CD4-positive, alpha-beta T cell (primary cell): ENCODE measurements at regions not wholly inside any gene's neighbourhood (a gene's known extent, or its start where the extent isn't known, plus 50 kb on each side); places are given as distances from the start of the nearest gene placed in this dataset.

Experiments used
- ATAC-seq: fragments of 200-7000 bp; cut with Tn5 transposase; one replicate; pipeline ENCODE4 v1.10.0; 2022; ENCODE audit warnings: mild to moderate bottlenecking; ENCODE audit not compliant: poor library complexity
- CTCF ChIA-PET: fragments of 350-600 bp; sonication (Branson Sonifier 250); formaldehyde crosslinking; loops from one replicate; lab custom pipeline; 2021; ENCODE audit warnings: antibody characterized with exemption, inconsistent platforms; lab: Charles Lee
- POLR2A ChIA-PET: fragments of 350-600 bp; sonication (Branson Sonifier 250); formaldehyde crosslinking; loops from one replicate; lab custom pipeline; 2021; ENCODE audit warnings: antibody characterized with exemption, inconsistent platforms; lab: Charles Lee
- DNase-seq, 14 experiments: peaks; one replicate each; pipeline ENCODE4 v3.0.0-alpha.2; 2013 to 2020; ENCODE audit warnings: mixed read lengths in 2 of 14
- H3K27ac ChIP-seq, 2 donors: one replicate each; pipeline versions ENCODE4 v1.5.1 to v1.7.0; 2013; ENCODE audit warnings: low read length in 2 of 2, low read depth in 1 of 2, mild to moderate bottlenecking in 1 of 2
- H3K27me3 ChIP-seq, 2 experiments: 1 replicate in 1 of 2; 2 replicates in 1 of 2; pipeline versions ENCODE4 v1.6.1 to v1.7.0; 2013; ENCODE audit warnings: low read length in 2 of 2, control low read depth in 1 of 2, mild to moderate bottlenecking in 1 of 2, moderate library complexity in 1 of 2; ENCODE audit not compliant: insufficient read depth in 2 of 2, control insufficient read depth in 1 of 2
- H3K36me3 ChIP-seq: one replicate; pipeline ENCODE4 v1.6.1; 2013; ENCODE audit warnings: low read length, control low read depth; ENCODE audit not compliant: insufficient read depth
- H3K4me1 ChIP-seq: one replicate; pipeline ENCODE4 v1.6.1; 2013; ENCODE audit warnings: low read length, control low read depth; ENCODE audit not compliant: insufficient read depth
- H3K4me3 ChIP-seq: one replicate; pipeline ENCODE4 v1.5.1; 2013; ENCODE audit warnings: mild to moderate bottlenecking, low read length, moderate library complexity
- H3K9me3 ChIP-seq, 2 experiments: 1 replicate in 1 of 2; 2 replicates in 1 of 2; pipeline versions ENCODE4 v1.6.1 to v1.7.0; 2013; ENCODE audit warnings: low read length in 2 of 2, mild to moderate bottlenecking in 2 of 2, control low read depth in 1 of 2, moderate library complexity in 1 of 2; ENCODE audit not compliant: control insufficient read depth in 1 of 2, insufficient read depth in 1 of 2
- H3K27ac Mint-ChIP-seq: one replicate; pipeline ENCODE4 v1.8.0; 2020; ENCODE audit warnings: mixed read lengths
- H3K27me3 Mint-ChIP-seq: one replicate; pipeline ENCODE4 v1.8.0; 2021; ENCODE audit warnings: mixed read lengths
- H3K36me3 Mint-ChIP-seq: one replicate; pipeline ENCODE4 v1.8.0; 2021; ENCODE audit warnings: low read depth, mixed read lengths
- H3K4me1 Mint-ChIP-seq: one replicate; pipeline ENCODE4 v1.8.0; 2021; ENCODE audit warnings: low read depth, mixed read lengths
- H3K4me3 Mint-ChIP-seq: one replicate; pipeline ENCODE4 v1.8.0; 2020; ENCODE audit warnings: mild to moderate bottlenecking, mixed read lengths
- H3K9me3 Mint-ChIP-seq: one replicate; pipeline ENCODE4 v1.8.0; 2020; ENCODE audit warnings: mixed read lengths
- CTCF ChIP-seq: fragments of 200-600 bp; IDR thresholded peaks from one replicate; pipeline ENCODE4 v1.8.0; 2022; ENCODE audit warnings: antibody characterized with exemption, mild to moderate bottlenecking
- intact Hi-C, 2 experiments: fragments of 100-400 bp; cut with DNase I in 1 of 2; cut with micrococcal nuclease in 1 of 2; formaldehyde crosslinking; loops; one replicate each; pipeline versions ENCODE4 v1.15.1 to v1.9.0; 2023 to 2025; cut with DNase I, micrococcal nuclease

GRCh38 chr6:156616495-156616894 is 160.7 kb upstream of the ARID1B start:
- Mint-ChIP-seq H3K27ac (no peak overlapping the region), H3K4me1 (no peaks in the 10 kb centered on the region), H3K4me3 (no peak overlapping the region), H3K36me3 (peaks cover 7% of the 10 kb centered on the region), H3K9me3 (peaks cover 14% of the 10 kb centered on the region), H3K27me3 (no peaks in the 10 kb centered on the region)
- DNase-seq (no peak), ATAC-seq (no peak)
- no peak overlapping the region for H3K27ac ChIP-seq
- no peaks in the 10 kb centered on the region for H3K36me3 ChIP-seq
- CTCF ChIA-PET: no interaction called here
- no peak for TF ChIP-seq CTCF
- POLR2A ChIA-PET: no interaction called here
- H3K4me1 ChIP-seq: no peaks in the 10 kb centered on the region
- intact Hi-C loops: no loop called here
- no peaks in the 10 kb centered on the region for H3K27me3 ChIP-seq
- H3K4me3 ChIP-seq: no peak overlapping the region
- H3K9me3 ChIP-seq: peaks cover 11 to 12% of the 10 kb centered on the region in 2 experiments

DNA sequence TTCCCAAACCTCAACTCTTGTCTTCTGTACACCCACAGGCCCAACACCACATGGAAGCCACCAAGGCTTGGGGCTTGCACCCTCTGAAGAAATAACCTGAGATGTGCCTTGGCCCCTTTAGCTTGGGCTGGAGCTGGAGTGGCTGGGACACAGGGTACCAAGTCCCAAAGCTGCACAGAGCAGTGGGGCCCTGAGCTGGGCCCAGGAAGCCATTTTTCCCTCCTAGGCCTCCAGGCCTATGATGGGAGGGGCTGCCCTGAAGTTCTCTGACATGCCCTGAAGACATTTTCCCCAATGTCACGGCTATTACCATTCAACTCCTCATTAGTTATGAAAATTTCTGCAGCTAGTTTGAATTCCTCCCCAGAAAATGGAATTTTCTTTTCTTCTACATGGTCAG is 163.2 kb upstream of the ARID1B start:
- ATAC-seq: no peak
- no peak for DNase-seq
- Mint-ChIP-seq H3K36me3 (peaks cover 7% of the 10 kb centered on the region), H3K9me3 (peaks cover 17% of the 10 kb centered on the region), H3K4me3 (no peak overlapping the region), H3K27me3 (no peaks in the 10 kb centered on the region), H3K27ac (no peak overlapping the region), H3K4me1 (no peaks in the 10 kb centered on the region)
- Histone ChIP-seq H3K4me3 (no peak overlapping the region), H3K27ac (no peak overlapping the region), H3K36me3 (no peaks in the 10 kb centered on the region), H3K27me3 (no peaks in the 10 kb centered on the region), H3K9me3 (peaks cover 11 to 15% of the 10 kb centered on the region in 2 experiments), H3K4me1 (no peaks in the 10 kb centered on the region)
- POLR2A ChIA-PET: interaction anchor here (0.7 kb wide), 1 partner anchor 31 kb away, joined by 3 read pairs; no protein-coding TSS in a partner anchor
- CTCF ChIA-PET: no interaction called here
- no peak for TF ChIP-seq CTCF
- intact Hi-C loops: no loop called here

GRCh38 chr6:156612361-156612760 is 164.8 kb upstream of the ARID1B start:
- H3K27me3 ChIP-seq: no peaks in the 10 kb centered on the region
- H3K9me3 ChIP-seq: peaks cover 11 to 15% of the 10 kb centered on the region in 2 experiments
- ChIA-PET CTCF (no interaction called here), POLR2A (no interaction called here)
- no peaks in the 10 kb centered on the region for H3K4me1 Mint-ChIP-seq
- H3K4me1 ChIP-seq: no peaks in the 10 kb centered on the region
- no peak overlapping the region for H3K27ac Mint-ChIP-seq
- H3K9me3 Mint-ChIP-seq: peaks cover 17% of the 10 kb centered on the region
- H3K4me3 ChIP-seq: no peak overlapping the region
- intact Hi-C loops: no loop called here
- H3K36me3 ChIP-seq: no peaks in the 10 kb centered on the region
- ATAC-seq (no peak), DNase-seq (no peak)
- TF ChIP-seq CTCF: no peak
- H3K27ac ChIP-seq: no peak overlapping the region
- no peak overlapping the region for H3K4me3 Mint-ChIP-seq
- H3K36me3 Mint-ChIP-seq: peaks cover 7% of the 10 kb centered on the region
- H3K27me3 Mint-ChIP-seq: no peaks in the 10 kb centered on the region
